HG03097 (cell line): ENCODE measurements at regions not wholly inside any gene's neighbourhood (a gene's known extent, or its start where the extent isn't known, plus 50 kb on each side); places are given as distances from the start of the nearest gene placed in this dataset.

Source experiments
- ATAC-seq: cut with Tn5 transposase; IDR thresholded peaks from one replicate; pipeline ENCODE4 v1.9.1; 2021; ENCODE audit not compliant: unreplicated experiment, low FRiP score

GRCh38 chr2:19687017-19687659 lies 214.6 kb downstream of the TTC32 start:
- no peak for ATAC-seq

GRCh38 chr2:19686439-19686838 lies 215.3 kb downstream of the TTC32 start:
- no peak for ATAC-seq

- ATAC-seq: no peak
Measured at GRCh38 chr2:19685731-19686130, 216.1 kb downstream of the TTC32 start.

GRCh38 chr2:19684516-19684915 lies 217.3 kb downstream of the TTC32 start:
- ATAC-seq: no peak

GRCh38 chr2:19683556-19683955 lies 218.2 kb downstream of the TTC32 start:
- ATAC-seq: no peak

GRCh38 chr2:19682493-19682892 lies 219.3 kb downstream of the TTC32 start:
- no peak for ATAC-seq

- no peak for ATAC-seq
Measured at GRCh38 chr2:19677825-19678518, 223.8 kb downstream of the TTC32 start.

GRCh38 chr2:19677215-19677777 lies 224.5 kb downstream of the TTC32 start:
- ATAC-seq: no peak

GRCh38 chr2:19676770-19677169 lies 225.0 kb downstream of the TTC32 start:
- no peak for ATAC-seq

GRCh38 chr2:19675856-19676460 lies 225.8 kb downstream of the TTC32 start:
- no peak for ATAC-seq

GRCh38 chr2:19675003-19675629 lies 226.7 kb downstream of the TTC32 start:
- no peak for ATAC-seq

GRCh38 chr2:19674051-19675002 lies 227.5 kb downstream of the TTC32 start:
- no peak for ATAC-seq

GRCh38 chr2:19673213-19673791 lies 228.5 kb downstream of the TTC32 start:
- ATAC-seq: no peak

- ATAC-seq: no peak
Measured at GRCh38 chr2:19671916-19672315, 229.9 kb downstream of the TTC32 start.

GRCh38 chr2:19671311-19671710 lies 230.5 kb downstream of the TTC32 start:
- ATAC-seq: no peak

GRCh38 chr2:19670303-19670702 lies 231.5 kb downstream of the TTC32 start:
- ATAC-seq: no peak

GRCh38 chr2:19669559-19669958 lies 232.2 kb downstream of the TTC32 start:
- ATAC-seq: no peak

- ATAC-seq: no peak
Measured at GRCh38 chr2:19669126-19669525, 232.7 kb downstream of the TTC32 start.

GRCh38 chr2:19667536-19667949 lies 234.2 kb downstream of the TTC32 start:
- no peak for ATAC-seq

- ATAC-seq: no peak
Measured at GRCh38 chr2:19667085-19667484, 234.7 kb downstream of the TTC32 start.
